H1 (cell line): ENCODE measurements at regions not wholly inside any gene's neighbourhood (a gene's known extent, or its start where the extent isn't known, plus 50 kb on each side); places are given as distances from the start of the nearest gene placed in this dataset.

Experiments used
- CTCF ChIA-PET: fragments of 300-600 bp; sonication (Branson Sonifier 250); formaldehyde crosslinking; loops from one replicate; lab custom pipeline; 2021; ENCODE audit not compliant: partially characterized antibody; lab: Charles Lee
- POLR2A ChIA-PET: fragments of 300-600 bp; sonication (Branson Sonifier 250); formaldehyde crosslinking; loops from one replicate; lab custom pipeline; 2021; ENCODE audit warnings: inconsistent platforms; ENCODE audit not compliant: partially characterized antibody; lab: Charles Lee
- DNase-seq, 2 experiments: peaks; one replicate each; pipeline versions ENCODE4 v3.0.0 to v3.0.0-alpha.2; 2010 to 2022; ENCODE audit warnings: low spot score in 2 of 2, low read depth in 1 of 2, mixed read lengths in 1 of 2
- FAIRE-seq: peaks from 2 replicates; lab custom pipeline; 2011; peaks lifted over from hg19 to GRCh38; lab: Jason Lieb, UNC
- H2AFZ ChIP-seq: 2 replicates; pipeline ENCODE4 v1.8.1; 2012; ENCODE audit warnings: low read length, inconsistent platforms
- H2AK5ac ChIP-seq: 2 replicates; pipeline ENCODE4 v1.6.1; 2013; ENCODE audit warnings: low read depth, low read length
- H2BK120ac ChIP-seq: replicated peaks from 2 replicates; pipeline ENCODE3; 2013; ENCODE audit warnings: low read depth, low read length, inconsistent platforms
- H2BK12ac ChIP-seq: 2 replicates; pipeline ENCODE4 v1.6.1; 2013; ENCODE audit warnings: low read depth, low read length
- H2BK15ac ChIP-seq: 2 replicates; pipeline ENCODE4 v1.6.1; 2013; ENCODE audit warnings: low read length
- H2BK20ac ChIP-seq: 2 replicates; pipeline ENCODE4 v1.6.1; 2013; ENCODE audit warnings: low read length
- H2BK5ac ChIP-seq: 2 replicates; pipeline ENCODE4 v1.6.1; 2013; ENCODE audit warnings: low read depth, low read length
- H3K14ac ChIP-seq: 2 replicates; pipeline ENCODE4 v1.6.1; 2013; ENCODE audit warnings: inconsistent platforms; ENCODE audit not compliant: insufficient read length
- H3K18ac ChIP-seq: 2 replicates; pipeline ENCODE4 v1.6.1; 2013; ENCODE audit warnings: low read length; ENCODE audit errors: extremely low read depth
- H3K23ac ChIP-seq: 2 replicates; pipeline ENCODE4 v1.6.1; 2013; ENCODE audit warnings: inconsistent platforms; ENCODE audit not compliant: insufficient read length
- H3K23me2 ChIP-seq: 2 replicates; pipeline ENCODE4 v1.6.1; 2013; ENCODE audit warnings: low read depth, low read length
- H3K27ac ChIP-seq: 2 replicates; pipeline ENCODE4 v1.6.1; 2011; ENCODE audit warnings: low read depth, low read length, inconsistent platforms
- H3K27me3 ChIP-seq, 4 experiments: replicated peaks in 1 of 4; 1 replicate in 1 of 4; 2 replicates in 3 of 4; pipeline versions ENCODE4 v1.6.1 to v1.8.1; 2011 to 2013; ENCODE audit warnings: low read length in 3 of 4, mild to moderate bottlenecking in 3 of 4, inconsistent platforms in 2 of 4, mixed read lengths in 2 of 4, moderate library complexity in 1 of 4; ENCODE audit not compliant: control insufficient read depth in 3 of 4, insufficient read depth in 3 of 4; ENCODE audit errors: extremely low read depth in 1 of 4
- H3K36me3 ChIP-seq, 4 experiments: 2 replicates each; pipeline versions ENCODE4 v1.6.1 to v1.8.1; 2011 to 2013; ENCODE audit warnings: mild to moderate bottlenecking in 4 of 4, low read length in 3 of 4, moderate library complexity in 2 of 4, control low read depth in 1 of 4, inconsistent platforms in 1 of 4; ENCODE audit not compliant: insufficient read depth in 4 of 4, control insufficient read depth in 2 of 4
- H3K4ac ChIP-seq: replicated peaks from 2 replicates; pipeline ENCODE3; 2013; ENCODE audit warnings: low read length, low read depth, mixed read lengths, inconsistent platforms; ENCODE audit not compliant: insufficient read length
- H3K4me1 ChIP-seq, 4 experiments: replicated peaks in 1 of 4; 1 replicate in 1 of 4; 2 replicates in 3 of 4; pipeline versions ENCODE4 v1.6.1 to v1.8.1; 2011 to 2013; ENCODE audit warnings: low read length in 3 of 4, inconsistent platforms in 2 of 4, mixed read lengths in 1 of 4; ENCODE audit not compliant: insufficient read depth in 4 of 4, control insufficient read depth in 3 of 4
- H3K4me2 ChIP-seq, 2 experiments: 2 replicates each; pipeline versions ENCODE4 v1.6.1 to v1.8.1; 2011 to 2013; ENCODE audit warnings: low read depth in 2 of 2, low read length in 2 of 2, control low read depth in 1 of 2, inconsistent platforms in 1 of 2, mild to moderate bottlenecking in 1 of 2; ENCODE audit not compliant: insufficient read depth in 1 of 2
- H3K4me3 ChIP-seq, 4 experiments: fragments of 200-600, 300-600 bp in 1 of 4; sonication (generic), shearing (Covaris generic), sonication (Bioruptor Twin) in 1 of 4; 2 replicates each; pipeline versions ENCODE4 v1.5.1 to v1.8.1; 2011 to 2016; ENCODE audit warnings: low read length in 4 of 4, low read depth in 3 of 4, control low read depth in 2 of 4, inconsistent platforms in 2 of 4, mild to moderate bottlenecking in 2 of 4, mixed read lengths in 1 of 4, moderate library complexity in 1 of 4; ENCODE audit not compliant: insufficient read depth in 2 of 4; ENCODE audit errors: extremely low read depth in 1 of 4
- H3K56ac ChIP-seq: replicated peaks from 2 replicates; pipeline ENCODE3; 2013; ENCODE audit warnings: low read depth, mild to moderate bottlenecking, mixed read lengths, low read length, inconsistent platforms; ENCODE audit not compliant: insufficient read length
- H3K79me1 ChIP-seq: 2 replicates; pipeline ENCODE4 v1.6.1; 2013; ENCODE audit warnings: low read depth, low read length, control low read depth
- H3K79me2 ChIP-seq, 2 experiments: 2 replicates each; pipeline versions ENCODE4 v1.6.1 to v1.8.1; 2012 to 2013; ENCODE audit warnings: low read length in 2 of 2, mild to moderate bottlenecking in 2 of 2, inconsistent platforms in 1 of 2; ENCODE audit not compliant: insufficient read depth in 2 of 2, control insufficient read depth in 1 of 2
- H3K9ac ChIP-seq, 4 experiments: replicated peaks in 1 of 4; 1 replicate in 1 of 4; 2 replicates in 3 of 4; pipeline versions ENCODE4 v1.6.1 to v1.8.1; 2011 to 2013; ENCODE audit warnings: low read depth in 3 of 4, low read length in 3 of 4, control low read depth in 2 of 4, mild to moderate bottlenecking in 2 of 4, moderate library complexity in 2 of 4, inconsistent platforms in 1 of 4; ENCODE audit errors: extremely low read depth in 1 of 4
- H3K9me3 ChIP-seq, 2 experiments: 2 replicates each; pipeline versions ENCODE4 v1.6.1 to v1.8.1; 2012 to 2013; ENCODE audit warnings: mild to moderate bottlenecking in 2 of 2, moderate library complexity in 2 of 2, control low read depth in 1 of 2, inconsistent platforms in 1 of 2, low read depth in 1 of 2, low read length in 1 of 2, mixed read lengths in 1 of 2; ENCODE audit not compliant: insufficient read depth in 2 of 2
- H4K20me1 ChIP-seq, 2 experiments: replicated peaks in 1 of 2; 2 replicates each; pipeline versions ENCODE3 to v1.8.1; 2011 to 2013; ENCODE audit warnings: inconsistent platforms in 2 of 2, low read length in 2 of 2, mild to moderate bottlenecking in 1 of 2; ENCODE audit not compliant: insufficient read depth in 2 of 2, control insufficient read depth in 1 of 2
- H4K5ac ChIP-seq: 2 replicates; pipeline ENCODE4 v1.6.1; 2013; ENCODE audit warnings: low read length, low read depth, mixed read lengths, inconsistent platforms; ENCODE audit not compliant: insufficient read length
- H4K8ac ChIP-seq: 2 replicates; pipeline ENCODE4 v1.8.0; 2013; ENCODE audit warnings: mild to moderate bottlenecking, moderate library complexity, low read length, inconsistent platforms; ENCODE audit not compliant: insufficient read depth; ENCODE audit errors: extremely low read depth
- H4K91ac ChIP-seq: replicated peaks from 2 replicates; pipeline ENCODE3; 2013; ENCODE audit warnings: low read length, mixed read lengths, inconsistent platforms; ENCODE audit not compliant: insufficient read length
- HDAC2 ChIP-seq, 2 experiments: fragments of 300-600 bp in 1 of 2; sonication (generic) in 1 of 2; IDR thresholded peaks; 2 replicates each; pipeline ENCODE4 v1.6.1; 2011 to 2012; ENCODE audit warnings: low read depth in 2 of 2, low read length in 2 of 2, mild to moderate bottlenecking in 2 of 2, moderate library complexity in 2 of 2, borderline replicate concordance in 1 of 2, inconsistent platforms in 1 of 2
- WGBS, 2 experiments: shearing (Covaris generic) in 1 of 2; methylation state at CpG; one replicate each; pipeline versions ENCODE4 v1.1.6 to v1.1.7; 2013 to 2015; ENCODE audit warnings: low lambda C conversion rate in 2 of 2, mixed read lengths in 2 of 2, inconsistent platforms in 1 of 2, low coverage in 1 of 2, missing lambda C conversion rate in 1 of 2; ENCODE audit not compliant: insufficient replicate concordance in 2 of 2, insufficient coverage in 1 of 2, insufficient read length in 1 of 2; ENCODE audit errors: extremely low coverage in 1 of 2, missing lambda C conversion rate in 1 of 2; 5-methylcytosine and 5-hydroxymethylcytosine counted together

DNA sequence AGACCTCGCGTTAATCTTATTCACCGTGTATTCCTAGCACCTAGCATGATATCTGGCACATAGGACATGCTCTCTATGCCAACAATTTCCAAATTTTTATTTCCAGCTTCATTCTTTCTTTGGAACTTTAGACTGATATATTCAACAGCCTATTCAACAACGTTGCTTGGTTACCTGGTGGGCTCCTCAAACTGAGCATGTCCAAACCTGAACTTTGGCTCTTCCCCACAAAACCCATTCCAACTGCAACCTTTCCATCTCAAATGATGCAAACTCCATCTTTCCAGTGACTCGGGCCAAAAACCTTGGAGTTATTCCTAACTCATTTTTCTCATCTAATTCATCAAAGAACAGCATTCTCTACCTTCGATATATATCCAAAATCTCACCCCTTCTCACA lies 525.2 kb downstream of the AGTPBP1 start:
- H2BK20ac ChIP-seq = no peak overlapping the region
- H3K4me2 ChIP-seq = no peak overlapping the region
- TF ChIP-seq HDAC2 (IDR thresholded peaks at IDR 0.05; ENCODE audit: borderline replicate concordance in 1 of 2, low read depth in 2 of 2, low read length in 2 of 2) = no peak
- H3K14ac ChIP-seq = no peak overlapping the region
- DNase-seq = no peak
- H3K27ac ChIP-seq = no peak overlapping the region
- H2BK15ac ChIP-seq = no peak overlapping the region
- no peak overlapping the region for H2BK12ac ChIP-seq
- POLR2A ChIA-PET = no interaction called here
- H4K20me1 ChIP-seq = no peaks in the 10 kb centered on the region
- no peak overlapping the region for H3K23ac ChIP-seq
- no peak overlapping the region for H3K18ac ChIP-seq
- no peak overlapping the region for H2BK5ac ChIP-seq
- no peak overlapping the region for H2BK120ac ChIP-seq
- no peak overlapping the region for H4K8ac ChIP-seq
- no peak for FAIRE-seq
- H3K79me1 ChIP-seq = no peaks in the 10 kb centered on the region
- no peak overlapping the region for H2AFZ ChIP-seq
- H3K79me2 ChIP-seq = no peaks in the 10 kb centered on the region
- no peak overlapping the region for H3K4ac ChIP-seq
- H3K27me3 ChIP-seq = no peaks in the 10 kb centered on the region
- no peak overlapping the region for H3K9ac ChIP-seq
- 94 to 100% methylated on average over 1 to 6 of the region's 6 CpGs for WGBS, 2 experiments
- H3K4me1 ChIP-seq = peaks cover 2 to 9% (median 6%) of the 10 kb centered on the region in 4 experiments; a peak in 4 of 7 replicates
- no peak overlapping the region for H3K56ac ChIP-seq
- no peaks in the 10 kb centered on the region for H3K36me3 ChIP-seq
- no peak overlapping the region for H4K5ac ChIP-seq
- H3K9me3 ChIP-seq = no peaks in the 10 kb centered on the region
- no peak overlapping the region for H2AK5ac ChIP-seq
- H3K4me3 ChIP-seq = no peak overlapping the region
- H4K91ac ChIP-seq = no peak overlapping the region
- no peaks in the 10 kb centered on the region for H3K23me2 ChIP-seq
- CTCF ChIA-PET = interaction anchor here (1.1 kb wide), 1 partner anchor 14 kb away, joined by 3 read pairs; no protein-coding TSS in a partner anchor
